GM21390 (cell line): ENCODE measurements at regions not wholly inside any gene's neighbourhood (a gene's known extent, or its start where the extent isn't known, plus 50 kb on each side); places are given as distances from the start of the nearest gene placed in this dataset.
A peak's percentile ranks its signal among the peaks of the same experiment; 100 is the strongest.

Experiments
- ATAC-seq: cut with Tn5 transposase; IDR thresholded peaks from one replicate; pipeline ENCODE4 v1.9.1; 2021; ENCODE audit not compliant: unreplicated experiment

GRCh38 chr2:64704161-64704560, 50.4 kb upstream of the SERTAD2 start:
- ATAC-seq, result no peak

GRCh38 chr2:64704996-64705395, 51.3 kb upstream of the SERTAD2 start:
- no peak for ATAC-seq

GRCh38 chr2:64707276-64707675, 53.6 kb upstream of the SERTAD2 start:
- ATAC-seq, result no peak

- no peak for ATAC-seq
These were observed 55.1 kb upstream of the SERTAD2 start for GRCh38 chr2:64708829-64709228.

- ATAC-seq, result no peak
These were observed 57.6 kb upstream of the SERTAD2 start for GRCh38 chr2:64711252-64711800.

- ATAC-seq, result no peak
These were observed 60.0 kb upstream of the SERTAD2 start for GRCh38 chr2:64713686-64714085.

GRCh38 chr2:64716569-64716968, 62.9 kb upstream of the SERTAD2 start:
- ATAC-seq, result no peak

- no peak for ATAC-seq
These were observed 64.7 kb upstream of the SERTAD2 start for GRCh38 chr2:64718250-64718885.

GRCh38 chr2:64720535-64721319, 67.0 kb upstream of the SERTAD2 start:
- ATAC-seq, result no peak

GRCh38 chr2:64721320-64721623, 67.6 kb upstream of the SERTAD2 start:
- ATAC-seq, result no peak

GRCh38 chr2:64722291-64723044, 68.8 kb upstream of the SERTAD2 start:
- ATAC-seq, result no peak

GRCh38 chr2:64727013-64727767, 73.5 kb upstream of the SERTAD2 start:
- ATAC-seq, result peak; percentile 84

GRCh38 chr2:64727843-64728463, 74.2 kb upstream of the SERTAD2 start:
- ATAC-seq, result no peak

- no peak for ATAC-seq
These were observed 77.0 kb upstream of the SERTAD2 start for GRCh38 chr2:64730551-64731262.

GRCh38 chr2:64731263-64731643, 77.5 kb upstream of the SERTAD2 start:
- no peak for ATAC-seq

GRCh38 chr2:64731746-64732145, 78.0 kb upstream of the SERTAD2 start:
- no peak for ATAC-seq

- ATAC-seq, result no peak
These were observed 78.4 kb upstream of the SERTAD2 start for GRCh38 chr2:64732146-64732545.

GRCh38 chr2:64735504-64735903, 81.8 kb upstream of the SERTAD2 start:
- no peak for ATAC-seq

- ATAC-seq, result peak; percentile 52
These were observed 83.8 kb upstream of the SERTAD2 start for GRCh38 chr2:64737547-64737946.

GRCh38 chr2:64738026-64738425, 84.3 kb upstream of the SERTAD2 start:
- ATAC-seq, result no peak
